Right atrium auricular region (tissue), 2 donors: ENCODE measurements at regions not wholly inside any gene's neighbourhood (a gene's known extent, or its start where the extent isn't known, plus 50 kb on each side); places are given as distances from the start of the nearest gene placed in this dataset.
A peak's percentile ranks its signal among the peaks of the same experiment; 100 is the strongest.

ENCODE experiments used
- DNase-seq: peaks from one replicate; pipeline ENCODE4 v3.0.0-alpha.2; 2019; ENCODE audit warnings: low spot score
- H3K27ac ChIP-seq, 2 donors: fragments of 200-600 bp; sonication (generic); 1 replicate in 1 of 2; 2 replicates in 1 of 2; pipeline ENCODE4 v1.5.1; 2016 to 2019
- H3K27me3 ChIP-seq, 2 donors: fragments of 200-600 bp; sonication (generic); one replicate each; pipeline versions ENCODE4 v1.5.1 to v1.6.0; 2017 to 2019
- H3K36me3 ChIP-seq: fragments of 200-600 bp; sonication (generic); one replicate; pipeline ENCODE4 v1.5.1; 2016
- H3K4me1 ChIP-seq, 2 donors: fragments of 200-600 bp; sonication (generic); one replicate each; pipeline versions ENCODE4 v1.5.1 to v1.6.0; 2017 to 2019
- H3K4me3 ChIP-seq, 2 donors: fragments of 200-600 bp; sonication (generic); 1 replicate in 1 of 2; 2 replicates in 1 of 2; pipeline ENCODE4 v1.5.1; 2017 to 2019; ENCODE audit warnings: mild to moderate bottlenecking in 1 of 2, moderate library complexity in 1 of 2
- H3K9me3 ChIP-seq, 2 donors: fragments of 200-600 bp; sonication (generic); one replicate each; pipeline ENCODE4 v1.5.1; 2019
- CTCF ChIP-seq, 2 donors: fragments of 200-600 bp; sonication (generic); IDR thresholded peaks; one replicate each; pipeline ENCODE4 v1.5.1; 2019; ENCODE audit warnings: antibody characterized with exemption in 2 of 2

- Histone ChIP-seq H3K4me3 (no peak overlapping the region), H3K27ac (no peak overlapping the region), H3K9me3 (no peaks in the 10 kb centered on the region), H3K4me1 (no peaks in the 10 kb centered on the region), H3K27me3 (no peaks in the 10 kb centered on the region), H3K36me3 (no peaks in the 10 kb centered on the region)
- no peak for DNase-seq
- no peak for TF ChIP-seq CTCF (IDR thresholded peaks at IDR 0.05)
These were observed 744.9 kb upstream of the MMS22L start for GRCh38 chr6:98027898-98028297.

DNA sequence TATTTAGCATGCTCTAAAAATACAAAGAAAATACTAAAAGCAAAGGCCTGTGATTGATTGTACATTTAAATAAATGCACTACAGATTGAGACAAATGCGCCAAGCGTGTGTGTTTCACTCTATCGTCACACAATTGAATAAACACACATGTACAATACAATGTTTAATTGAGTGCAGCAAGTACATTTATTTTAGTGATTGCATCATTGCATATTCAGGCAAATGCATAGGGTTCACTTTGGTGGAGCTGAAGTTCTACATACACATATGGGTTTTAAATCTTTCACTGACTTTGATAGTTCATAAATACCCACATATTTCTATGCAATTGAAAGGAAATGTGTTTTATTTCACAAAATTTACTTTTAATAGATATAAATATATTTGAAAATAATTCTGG, 750.6 kb upstream of the MMS22L start:
- no peaks in the 10 kb centered on the region for H3K36me3 ChIP-seq
- TF ChIP-seq CTCF (IDR thresholded peaks at IDR 0.05): no peak

DNA sequence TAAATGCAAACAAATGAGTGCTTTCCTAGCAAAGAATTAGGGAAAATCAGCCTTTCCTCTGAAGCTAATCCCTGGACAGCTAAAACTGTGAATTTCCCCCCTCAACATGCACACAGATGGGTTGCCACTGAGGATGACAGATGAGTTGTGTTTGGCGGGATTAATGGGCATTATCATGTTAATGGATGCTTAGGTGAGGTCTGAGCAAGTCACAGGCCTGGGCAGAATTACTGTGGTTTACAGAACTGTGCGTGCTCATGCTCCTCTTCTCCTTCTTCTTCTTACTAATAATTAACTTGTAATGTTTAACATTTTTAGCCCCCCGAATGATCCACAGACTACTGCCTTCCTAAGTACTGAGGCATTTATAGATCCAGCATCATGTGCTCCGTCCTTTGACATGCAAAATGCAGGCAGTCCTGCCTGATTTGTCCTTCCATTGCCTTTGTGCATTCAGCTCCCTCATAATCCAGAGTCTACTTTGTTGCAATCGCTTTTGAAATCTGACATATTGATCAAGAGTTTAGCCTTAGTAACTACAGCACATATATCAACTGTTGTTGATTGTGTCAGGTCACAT, 753.4 kb upstream of the MMS22L start:
- no peak overlapping the region for H3K27ac ChIP-seq
- no peaks in the 10 kb centered on the region for H3K27me3 ChIP-seq
- DNase-seq: no peak
- H3K4me3 ChIP-seq: no peak overlapping the region
- no peaks in the 10 kb centered on the region for H3K9me3 ChIP-seq
- H3K4me1 ChIP-seq: no peaks in the 10 kb centered on the region
- no peak for TF ChIP-seq CTCF (IDR thresholded peaks at IDR 0.05)
- no peaks in the 10 kb centered on the region for H3K36me3 ChIP-seq

More for the DNA sequence above, 750.6 kb upstream of the MMS22L start:
- Histone ChIP-seq H3K27ac (no peak overlapping the region), H3K9me3 (no peaks in the 10 kb centered on the region), H3K4me3 (no peak overlapping the region), H3K4me1 (no peaks in the 10 kb centered on the region), H3K27me3 (no peaks in the 10 kb centered on the region)
- no peak for DNase-seq

- H3K4me3 ChIP-seq: no peak overlapping the region
- no peak for TF ChIP-seq CTCF (IDR thresholded peaks at IDR 0.05)
- DNase-seq: no peak
- H3K36me3 ChIP-seq: no peaks in the 10 kb centered on the region
- H3K9me3 ChIP-seq: no peaks in the 10 kb centered on the region
- H3K4me1 ChIP-seq: no peaks in the 10 kb centered on the region
- H3K27me3 ChIP-seq: no peaks in the 10 kb centered on the region
- H3K27ac ChIP-seq: no peak overlapping the region
These were observed 754.6 kb upstream of the MMS22L start for GRCh38 chr6:98037571-98037970.

GRCh38 chr6:98039443-98039842, 756.4 kb upstream of the MMS22L start:
- Histone ChIP-seq H3K9me3 (no peaks in the 10 kb centered on the region), H3K4me1 (no peaks in the 10 kb centered on the region), H3K27ac (no peak overlapping the region), H3K36me3 (no peaks in the 10 kb centered on the region), H3K4me3 (no peak overlapping the region), H3K27me3 (no peaks in the 10 kb centered on the region)
- no peak for TF ChIP-seq CTCF (IDR thresholded peaks at IDR 0.05)
- no peak for DNase-seq

GRCh38 chr6:98039904-98040607, 757.0 kb upstream of the MMS22L start:
- Histone ChIP-seq H3K36me3 (no peaks in the 10 kb centered on the region), H3K4me3 (no peak overlapping the region), H3K27me3 (no peaks in the 10 kb centered on the region), H3K9me3 (no peaks in the 10 kb centered on the region), H3K4me1 (no peaks in the 10 kb centered on the region), H3K27ac (no peak overlapping the region)
- DNase-seq: no peak
- peak in 1 of 2 donors; percentile 40 for TF ChIP-seq CTCF (IDR thresholded peaks at IDR 0.05)
